GM18519 (cell line): ENCODE measurements at regions not wholly inside any gene's neighbourhood (a gene's known extent, or its start where the extent isn't known, plus 50 kb on each side); places are given as distances from the start of the nearest gene placed in this dataset.
"Not testable (repeated sequence)": the region's sequence is repeated elsewhere in the genome, so short reads cannot be mapped to it uniquely, and the experiment has no call there.

ENCODE experiments used
- ATAC-seq: cut with Tn5 transposase; IDR thresholded peaks from one replicate; pipeline ENCODE4 v1.9.1; 2021; ENCODE audit warnings: mild to moderate bottlenecking, moderate library complexity; ENCODE audit not compliant: unreplicated experiment, low FRiP score

- no peak for ATAC-seq
Observed at GRCh38 chr21:14903172-14903865, 161.5 kb downstream of the NRIP1 start.

- peak; percentile 51 for ATAC-seq
Observed at GRCh38 chr21:14901482-14901958, 163.3 kb downstream of the NRIP1 start.

- no peak for ATAC-seq
Observed at GRCh38 chr21:14900611-14901010, 164.2 kb downstream of the NRIP1 start.

- ATAC-seq, result no peak
Observed at GRCh38 chr21:14900058-14900457, 164.7 kb downstream of the NRIP1 start.

GRCh38 chr21:14895792-14896191, 169.0 kb downstream of the NRIP1 start:
- ATAC-seq, result no peak

- ATAC-seq, result no peak
Observed at GRCh38 chr21:14890141-14890540, 174.7 kb downstream of the NRIP1 start.

- no peak for ATAC-seq
Observed at GRCh38 chr21:14889080-14889810, 175.6 kb downstream of the NRIP1 start.

GRCh38 chr21:14888202-14888601, 176.6 kb downstream of the NRIP1 start:
- ATAC-seq, result no peak

- ATAC-seq, result no peak
Observed at GRCh38 chr21:14886001-14886400, 178.8 kb downstream of the NRIP1 start.

- ATAC-seq, result no peak
Observed at GRCh38 chr21:14883351-14883750, 181.4 kb downstream of the NRIP1 start.

- not testable (repeated sequence) for ATAC-seq
Observed at GRCh38 chr21:14882545-14882944, 182.3 kb downstream of the NRIP1 start.

GRCh38 chr21:14881863-14882499, 182.8 kb downstream of the NRIP1 start:
- ATAC-seq, result no peak

GRCh38 chr21:14880922-14881321, 183.9 kb downstream of the NRIP1 start:
- no peak for ATAC-seq

- no peak for ATAC-seq
Observed at GRCh38 chr21:14879458-14879857, 185.3 kb downstream of the NRIP1 start.

GRCh38 chr21:14878971-14879370, 185.8 kb downstream of the NRIP1 start:
- no peak for ATAC-seq

GRCh38 chr21:14877581-14878228, 187.1 kb downstream of the NRIP1 start:
- ATAC-seq, result peak; percentile 37

GRCh38 chr21:14876524-14876840, 188.3 kb downstream of the NRIP1 start:
- no peak for ATAC-seq

- ATAC-seq, result peak; percentile 60
Observed at GRCh38 chr21:14875704-14876523, 188.9 kb downstream of the NRIP1 start.

GRCh38 chr21:14875186-14875585, 189.6 kb downstream of the NRIP1 start:
- ATAC-seq, result no peak

- no peak for ATAC-seq
Observed at GRCh38 chr21:14874379-14874778, 190.4 kb downstream of the NRIP1 start.
